Right forelimb (tissue), 1 donor: ENCODE measurements at regions not wholly inside any gene's neighbourhood (a gene's known extent, or its start where the extent isn't known, plus 50 kb on each side); places are given as distances from the start of the nearest gene placed in this dataset.
A peak's percentile ranks its signal among the peaks of the same experiment; 100 is the strongest.
"Not testable (repeated sequence)": the region's sequence is repeated elsewhere in the genome, so short reads cannot be mapped to it uniquely, and the experiment has no call there.

ENCODE experiments used
- DNase-seq: peaks from one replicate; pipeline ENCODE4 v3.0.0-alpha.2; 2018

- DNase-seq, result no peak
Observed at GRCh38 chr12:127911291-127911690, 355.7 kb upstream of the TMEM132C start.

- DNase-seq, result no peak
Observed at GRCh38 chr12:127912035-127912665, 354.8 kb upstream of the TMEM132C start.

- no peak for DNase-seq
Observed at GRCh38 chr12:127923501-127923900, 343.5 kb upstream of the TMEM132C start.

GRCh38 chr12:127925971-127926370 is 341.0 kb upstream of the TMEM132C start:
- peak; percentile 63 for DNase-seq

- DNase-seq, result no peak
Observed at GRCh38 chr12:127928178-127928577, 338.8 kb upstream of the TMEM132C start.

GRCh38 chr12:127928615-127929571 is 338.1 kb upstream of the TMEM132C start:
- no peak for DNase-seq

GRCh38 chr12:127930122-127930521 is 336.8 kb upstream of the TMEM132C start:
- DNase-seq, result no peak

- DNase-seq, result no peak
Observed at GRCh38 chr12:127934409-127934808, 332.6 kb upstream of the TMEM132C start.

- no peak for DNase-seq
Observed at GRCh38 chr12:127936463-127936862, 330.5 kb upstream of the TMEM132C start.

- DNase-seq, result no peak
Observed at GRCh38 chr12:127941332-127941731, 325.6 kb upstream of the TMEM132C start.

GRCh38 chr12:127942981-127943380 is 324.0 kb upstream of the TMEM132C start:
- no peak for DNase-seq

GRCh38 chr12:127943481-127944210 is 323.3 kb upstream of the TMEM132C start:
- no peak for DNase-seq

- no peak for DNase-seq
Observed at GRCh38 chr12:127944211-127944899, 322.6 kb upstream of the TMEM132C start.

- no peak for DNase-seq
Observed at GRCh38 chr12:127957001-127957660, 309.8 kb upstream of the TMEM132C start.

GRCh38 chr12:127962303-127962702 is 304.7 kb upstream of the TMEM132C start:
- no peak for DNase-seq

- no peak for DNase-seq
Observed at GRCh38 chr12:127963933-127964332, 303.0 kb upstream of the TMEM132C start.

- DNase-seq, result no peak
Observed at GRCh38 chr12:127964717-127965116, 302.3 kb upstream of the TMEM132C start.

GRCh38 chr12:127966331-127966730 is 300.6 kb upstream of the TMEM132C start:
- DNase-seq, result no peak

GRCh38 chr12:127970491-127970890 is 296.5 kb upstream of the TMEM132C start:
- DNase-seq, result no peak

GRCh38 chr12:127980585-127980984 is 286.4 kb upstream of the TMEM132C start:
- DNase-seq, result no peak

GRCh38 chr12:127981875-127982274 is 285.1 kb upstream of the TMEM132C start:
- no peak for DNase-seq

GRCh38 chr12:127983213-127983791 is 283.7 kb upstream of the TMEM132C start:
- not testable (repeated sequence) for DNase-seq
